NCI-H2107 treated with DMSO at 0.1 percent for 48 hours (cell line): ENCODE measurements at regions not wholly inside any gene's neighbourhood (a gene's known extent, or its start where the extent isn't known, plus 50 kb on each side); places are given as distances from the start of the nearest gene placed in this dataset.

Experiments used
- DNase-seq: peaks from one replicate; lab custom pipeline; 2025; ENCODE audit not compliant: unreplicated experiment; lab: John Stamatoyannopoulos, UW

DNA sequence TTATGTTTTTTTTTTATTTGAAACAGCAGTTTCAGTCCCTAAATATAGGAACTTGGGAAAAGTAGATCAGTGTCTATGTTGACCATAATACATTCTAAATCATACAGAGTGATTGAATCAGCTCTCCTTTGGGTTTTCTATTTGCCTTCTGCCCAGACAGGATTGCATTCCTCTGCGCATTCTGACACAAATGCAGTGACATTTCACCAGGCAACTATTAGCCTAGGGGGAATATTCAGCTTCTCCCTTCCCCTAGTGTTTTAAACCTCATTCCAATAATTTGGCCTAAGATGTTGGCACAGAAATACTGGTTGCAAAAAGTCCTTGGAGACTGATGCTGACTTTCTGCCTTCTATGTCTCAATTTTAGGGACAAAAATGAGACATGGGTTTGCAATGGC lies 172.8 kb downstream of the PTGER3 start:
- DNase-seq: no peak

- DNase-seq: no peak
Observed at GRCh38 chr1:70877343-70877742, 170.3 kb downstream of the PTGER3 start.

GRCh38 chr1:70887936-70888335 lies 159.7 kb downstream of the PTGER3 start:
- no peak for DNase-seq

GRCh38 chr1:70888722-70889121 lies 158.9 kb downstream of the PTGER3 start:
- DNase-seq: no peak

GRCh38 chr1:70890408-70890807 lies 157.2 kb downstream of the PTGER3 start:
- DNase-seq: no peak

- DNase-seq: no peak
Observed at GRCh38 chr1:70891051-70891843, 156.4 kb downstream of the PTGER3 start.

DNA sequence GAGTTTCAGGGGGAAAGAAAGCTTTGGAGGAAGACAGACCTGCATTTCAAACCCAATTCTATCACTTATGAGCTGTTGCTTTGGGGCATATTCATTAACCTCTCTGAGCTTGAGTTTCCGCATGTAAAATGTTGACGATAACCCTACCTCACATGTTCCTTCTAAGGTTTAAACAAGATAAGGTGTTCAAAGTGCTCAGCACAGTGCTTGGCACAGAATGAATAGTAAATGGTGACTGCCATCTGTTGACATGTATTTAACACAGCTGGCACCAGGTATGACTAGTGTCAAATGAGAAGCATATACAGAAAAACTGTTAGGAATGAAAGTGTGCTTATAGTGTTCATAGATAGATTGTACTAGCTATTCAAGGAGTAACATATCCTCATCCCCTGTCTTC lies 155.5 kb downstream of the PTGER3 start:
- no peak for DNase-seq

GRCh38 chr1:70892930-70893329 lies 154.7 kb downstream of the PTGER3 start:
- DNase-seq: no peak

DNA sequence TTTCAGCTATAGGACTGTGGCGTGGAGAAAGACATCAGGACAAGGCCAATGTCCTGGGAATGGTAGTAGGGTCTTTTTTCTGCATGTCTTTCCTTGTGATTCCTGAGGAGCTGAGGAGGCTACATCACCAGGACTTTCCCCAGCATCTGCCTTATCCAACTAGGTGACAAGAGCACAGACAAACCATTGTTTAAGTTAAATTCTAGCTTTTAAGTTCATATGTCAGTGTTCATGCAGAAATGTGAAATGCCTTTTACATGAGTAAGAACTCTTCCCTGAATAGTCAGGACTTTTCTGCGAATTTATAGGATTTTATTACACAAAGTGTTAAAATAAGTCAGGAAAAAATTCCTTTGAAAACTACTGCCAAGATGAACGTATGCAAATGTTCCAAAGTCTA lies 154.2 kb downstream of the PTGER3 start:
- DNase-seq: no peak

DNA sequence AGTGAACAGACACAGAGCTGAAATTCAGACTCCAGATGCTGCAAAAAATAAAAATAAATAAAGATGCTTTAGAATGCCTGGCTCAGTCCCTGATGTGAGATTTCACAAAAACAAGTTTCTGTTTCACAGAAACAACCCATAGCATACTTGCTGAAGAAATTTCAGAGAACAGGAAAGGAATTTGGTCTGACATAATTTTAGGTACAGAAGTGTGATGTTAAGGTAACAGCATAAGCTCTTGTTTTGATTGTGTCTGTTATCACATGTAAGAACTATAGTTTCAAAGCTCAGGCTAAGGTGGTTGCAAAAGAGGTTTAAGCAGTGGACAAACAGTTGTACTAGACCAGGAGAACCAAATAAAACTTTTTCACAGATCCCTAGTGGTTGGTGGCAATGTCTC lies 152.1 kb downstream of the PTGER3 start:
- no peak for DNase-seq

GRCh38 chr1:70896224-70896623 lies 151.4 kb downstream of the PTGER3 start:
- DNase-seq: no peak

- DNase-seq: no peak
Observed at GRCh38 chr1:70897273-70897672, 150.3 kb downstream of the PTGER3 start.

DNA sequence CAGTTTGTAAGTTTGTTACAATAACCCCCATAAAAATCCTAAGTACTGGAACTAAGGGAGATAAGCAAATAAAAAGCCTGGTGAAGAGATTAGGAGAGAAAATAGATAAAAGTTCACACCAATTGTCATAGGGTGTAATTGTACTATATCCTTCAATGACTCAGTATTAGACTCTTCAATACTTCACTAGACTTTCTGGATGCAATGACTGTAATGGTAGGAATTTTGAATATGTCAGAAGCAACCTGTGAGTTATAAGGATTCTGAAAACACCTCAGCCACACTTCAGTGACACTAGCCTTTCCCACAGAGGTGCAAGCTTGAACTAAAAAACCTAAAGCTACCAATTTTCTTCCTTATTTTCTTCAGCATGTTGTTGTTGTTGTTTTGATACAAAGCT lies 147.9 kb downstream of the PTGER3 start:
- DNase-seq: no peak

DNA sequence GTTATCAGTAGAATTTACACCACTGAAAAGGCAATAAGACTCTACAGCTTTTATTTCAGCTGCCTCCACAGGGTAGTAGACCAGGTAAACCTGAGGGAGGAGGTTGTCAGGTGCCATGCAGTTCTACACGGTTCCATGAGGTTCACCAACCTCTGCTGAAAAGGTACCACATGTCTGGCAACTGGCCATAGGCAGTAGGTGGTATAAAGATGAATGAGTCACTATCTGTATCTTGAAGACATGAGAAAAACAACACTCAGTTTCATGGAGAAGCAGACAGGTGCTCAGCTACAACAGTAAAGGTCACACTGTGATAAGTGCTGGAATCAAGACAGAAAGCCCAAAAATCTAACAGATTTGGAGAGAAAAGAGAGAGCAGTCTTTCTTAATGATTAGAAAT lies 145.4 kb downstream of the PTGER3 start:
- no peak for DNase-seq

GRCh38 chr1:70906800-70907199 lies 140.8 kb downstream of the PTGER3 start:
- no peak for DNase-seq

GRCh38 chr1:70907563-70908310 lies 139.9 kb downstream of the PTGER3 start:
- no peak for DNase-seq

DNA sequence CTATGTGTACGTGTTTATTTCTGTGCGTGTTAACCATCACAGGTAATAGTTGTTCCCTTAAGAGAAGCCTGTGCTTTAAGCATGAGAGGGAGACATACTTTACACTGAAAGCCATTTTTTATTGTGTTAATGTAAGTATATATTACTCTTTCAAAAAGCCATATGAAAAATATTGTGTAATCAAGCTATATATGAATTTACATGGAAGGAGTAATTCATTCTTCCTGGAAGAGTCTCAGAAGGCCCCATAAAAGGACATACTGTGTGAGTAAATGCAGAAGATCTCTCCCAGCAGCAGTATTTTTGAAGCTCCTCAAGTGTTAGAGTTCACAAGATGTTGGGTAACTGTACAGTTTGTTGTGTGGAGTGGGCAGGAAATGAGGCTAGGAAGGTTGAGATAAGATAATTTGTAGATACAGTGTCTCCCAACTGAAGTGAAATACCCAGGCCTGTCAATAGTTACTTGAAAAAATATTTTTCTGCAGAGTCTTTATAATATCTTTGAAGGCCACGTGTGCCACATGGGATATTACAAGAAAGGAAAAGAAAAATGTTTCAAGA lies 138.3 kb downstream of the PTGER3 start:
- no peak for DNase-seq

GRCh38 chr1:70910013-70910412 lies 137.6 kb downstream of the PTGER3 start:
- no peak for DNase-seq

DNA sequence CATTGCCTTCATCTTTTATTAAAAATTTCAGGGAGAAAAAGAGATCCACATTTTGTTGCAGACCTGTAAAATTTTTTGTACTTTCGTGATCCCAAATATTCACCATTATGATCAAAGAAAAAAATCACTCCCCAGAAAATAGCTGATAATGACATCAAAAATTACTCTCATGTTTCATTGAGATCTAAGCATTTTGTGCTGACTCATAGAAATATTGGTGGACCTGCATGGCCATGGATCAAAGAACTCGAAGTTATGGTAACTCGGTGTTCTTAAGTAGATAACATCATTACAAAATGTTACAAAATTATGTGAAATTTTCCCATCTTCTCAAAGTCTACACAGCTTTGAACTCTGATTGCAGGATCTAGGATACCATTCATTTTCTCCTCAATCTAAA lies 135.8 kb downstream of the PTGER3 start:
- no peak for DNase-seq

DNA sequence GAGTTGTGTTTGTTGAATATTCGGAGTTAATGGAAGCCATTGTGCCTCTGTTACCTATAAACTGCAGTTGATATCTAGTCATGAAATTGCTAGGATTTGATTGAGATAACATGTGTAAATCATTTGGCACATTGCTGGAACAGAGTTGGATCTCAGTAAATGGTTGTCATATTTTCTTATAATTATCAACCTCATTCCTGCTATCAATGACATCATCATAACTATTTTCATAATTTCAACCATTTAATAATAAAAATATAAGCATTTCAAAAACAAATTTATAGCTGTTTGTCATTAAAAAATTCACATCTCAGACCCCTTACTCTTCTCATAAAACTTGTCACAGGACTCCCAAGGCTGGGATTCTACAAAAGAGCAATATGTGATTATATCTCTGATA lies 133.4 kb downstream of the PTGER3 start:
- no peak for DNase-seq

- DNase-seq: no peak
Observed at GRCh38 chr1:70915258-70916033, 132.2 kb downstream of the PTGER3 start.
